ENCODE measurements at regions not wholly inside any gene's neighbourhood (a gene's known extent, or its start where the extent isn't known, plus 50 kb on each side); places are given as distances from the start of the nearest gene placed in this dataset.

DNA sequence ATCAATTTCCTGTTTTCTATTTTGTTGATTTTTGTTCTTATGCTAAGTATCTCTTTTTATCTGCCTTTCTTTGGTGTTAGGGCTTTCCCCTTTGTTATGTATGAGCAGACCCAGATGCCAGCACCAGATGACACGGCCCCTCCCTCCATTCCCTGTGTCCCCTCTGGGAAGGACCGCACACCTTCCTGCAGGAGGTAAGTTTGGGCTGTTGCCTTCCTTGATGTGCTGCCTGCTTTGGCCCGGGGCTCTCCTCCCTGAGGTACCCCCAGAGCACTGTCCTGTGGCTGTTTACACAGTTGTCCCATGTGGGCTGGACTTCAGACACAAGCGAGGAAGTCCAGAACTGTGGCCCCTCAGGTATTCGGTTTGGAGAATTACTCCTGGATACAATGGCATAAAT is 343.8 kb upstream of the IRX1 start:
- TF ChIP-seq SMAD1 (IDR thresholded peaks at IDR 0.05; ENCODE audit: low read depth, partially characterized antibody) (no peak), LARP7 (IDR thresholded peaks at IDR 0.05) (no peak), SP1 (IDR thresholded peaks at IDR 0.05; ENCODE audit: low read depth, low read length) (no peak), DPF2 (IDR thresholded peaks at IDR 0.05) (no peak)
- TF ChIP-seq, protein P1, sequence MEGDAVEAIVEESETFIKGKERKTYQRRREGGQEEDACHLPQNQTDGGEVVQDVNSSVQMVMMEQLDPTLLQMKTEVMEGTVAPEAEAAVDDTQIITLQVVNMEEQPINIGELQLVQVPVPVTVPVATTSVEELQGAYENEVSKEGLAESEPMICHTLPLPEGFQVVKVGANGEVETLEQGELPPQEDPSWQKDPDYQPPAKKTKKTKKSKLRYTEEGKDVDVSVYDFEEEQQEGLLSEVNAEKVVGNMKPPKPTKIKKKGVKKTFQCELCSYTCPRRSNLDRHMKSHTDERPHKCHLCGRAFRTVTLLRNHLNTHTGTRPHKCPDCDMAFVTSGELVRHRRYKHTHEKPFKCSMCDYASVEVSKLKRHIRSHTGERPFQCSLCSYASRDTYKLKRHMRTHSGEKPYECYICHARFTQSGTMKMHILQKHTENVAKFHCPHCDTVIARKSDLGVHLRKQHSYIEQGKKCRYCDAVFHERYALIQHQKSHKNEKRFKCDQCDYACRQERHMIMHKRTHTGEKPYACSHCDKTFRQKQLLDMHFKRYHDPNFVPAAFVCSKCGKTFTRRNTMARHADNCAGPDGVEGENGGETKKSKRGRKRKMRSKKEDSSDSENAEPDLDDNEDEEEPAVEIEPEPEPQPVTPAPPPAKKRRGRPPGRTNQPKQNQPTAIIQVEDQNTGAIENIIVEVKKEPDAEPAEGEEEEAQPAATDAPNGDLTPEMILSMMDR (IDR thresholded peaks at IDR 0.05 in 2 of 3, conservative IDR thresholded peaks at IDR 0.05 in 1 of 3; ENCODE audit: control insufficient read depth in 2 of 3, extremely low read depth in 1 of 3, insufficient read depth in 1 of 3, low read depth in 3 of 3, low read length in 3 of 3): no peak
